Esophagus muscularis mucosa (tissue), 4 donors: ENCODE measurements at regions not wholly inside any gene's neighbourhood (a gene's known extent, or its start where the extent isn't known, plus 50 kb on each side); places are given as distances from the start of the nearest gene placed in this dataset.

ENCODE experiments used
- CTCF ChIP-seq, 3 experiments: fragments of 200-600 bp in 2 of 3; fragments of 450-650 bp in 1 of 3; sonication (generic) in 2 of 3; IDR thresholded peaks; one replicate each; pipeline ENCODE4 v1.5.1; 2017 to 2019; ENCODE audit warnings: antibody characterized with exemption in 3 of 3, mild to moderate bottlenecking in 2 of 3, moderate library complexity in 1 of 3
- EP300 ChIP-seq: sonication (generic); formaldehyde crosslinking; IDR thresholded peaks from one replicate; pipeline ENCODE4 v1.6.1; 2017; ENCODE audit warnings: antibody characterized with exemption
- POLR2A ChIP-seq: fragments of 450-650 bp; IDR thresholded peaks from one replicate; pipeline ENCODE4 v1.6.1; 2017; ENCODE audit warnings: antibody characterized with exemption, moderate library complexity, mild to moderate bottlenecking, low read depth
- POLR2AphosphoS5 ChIP-seq, 2 donors: sonication (generic); formaldehyde crosslinking; IDR thresholded peaks; one replicate each; pipeline ENCODE4 v1.6.1; 2017; ENCODE audit warnings: antibody characterized with exemption in 2 of 2

GRCh38 chr18:41410006-41410405 is 545.0 kb upstream of the PIK3C3 start:
- no peak for TF ChIP-seq POLR2AphosphoS5 (IDR thresholded peaks at IDR 0.05)
- no peak for TF ChIP-seq POLR2A
- no peak for TF ChIP-seq CTCF (IDR thresholded peaks at IDR 0.05)
- no peak for TF ChIP-seq EP300
